Body of pancreas (tissue), 4 donors: ENCODE measurements at regions not wholly inside any gene's neighbourhood (a gene's known extent, or its start where the extent isn't known, plus 50 kb on each side); places are given as distances from the start of the nearest gene placed in this dataset.

Experiments used
- ATAC-seq: fragments of 150-250 bp; one replicate; pipeline ENCODE4 v1.9.1; 2016
- DNase-seq, 4 donors: peaks; one replicate each; pipeline ENCODE4 v3.0.0-alpha.2; 2019
- H3K27ac ChIP-seq, 4 donors: fragments of 200-600 bp; sonication (generic); 1 replicate in 3 of 4; 2 replicates in 1 of 4; pipeline versions ENCODE4 v1.5.1 to v1.6.1; 2016 to 2019; ENCODE audit warnings: mild to moderate bottlenecking in 1 of 4, mixed read lengths in 1 of 4, moderate library complexity in 1 of 4
- H3K27me3 ChIP-seq, 2 donors: fragments of 200-600 bp; sonication (generic); one replicate each; pipeline ENCODE4 v1.6.0; 2016; ENCODE audit warnings: mild to moderate bottlenecking in 1 of 2
- H3K36me3 ChIP-seq, 2 donors: fragments of 200-600 bp; sonication (generic); replicated peaks in 1 of 2; 2 replicates each; pipeline ENCODE4 v1.5.1; 2016; ENCODE audit warnings: low read depth in 2 of 2; ENCODE audit not compliant: insufficient read depth in 1 of 2
- H3K4me1 ChIP-seq: fragments of 200-600 bp; sonication (generic); one replicate; pipeline ENCODE4 v1.6.0; 2016
- H3K4me3 ChIP-seq, 2 donors: fragments of 200-600 bp; sonication (generic); 1 replicate in 1 of 2; 2 replicates in 1 of 2; pipeline ENCODE4 v1.5.1; 2016 to 2019
- H3K9me3 ChIP-seq, 3 donors: fragments of 200-600 bp; sonication (generic); 1 replicate in 2 of 3; 2 replicates in 1 of 3; pipeline ENCODE4 v1.5.1; 2016
- CTCF ChIP-seq, 7 experiments: fragments of 450-650 bp in 4 of 7; fragments of 200-600 bp in 3 of 7; sonication (generic) in 3 of 7; IDR thresholded peaks; one replicate each; pipeline ENCODE4 v1.5.1; 2016 to 2019; ENCODE audit warnings: antibody characterized with exemption in 7 of 7
- POLR2A ChIP-seq, 3 donors: fragments of 450-650 bp; IDR thresholded peaks; one replicate each; pipeline ENCODE4 v1.6.1; 2016; ENCODE audit warnings: antibody characterized with exemption in 3 of 3, mild to moderate bottlenecking in 2 of 3
- WGBS, 2 donors: methylation state at CpG; one replicate each; pipeline ENCODE4 v1.1.5; 2017; 5-methylcytosine and 5-hydroxymethylcytosine counted together
- intact Hi-C: fragments of 100-400 bp; cut with DNase I; formaldehyde crosslinking; loops from one replicate; pipeline ENCODE4 v1.15.1; 2023

GRCh38 chr10:10796061-10796773 lies 221.5 kb upstream of the CELF2 start:
- H3K27me3 ChIP-seq = no peaks in the 10 kb centered on the region
- H3K36me3 ChIP-seq = no peaks in the 10 kb centered on the region
- H3K4me3 ChIP-seq = no peak overlapping the region
- ATAC-seq = no peak
- H3K27ac ChIP-seq = no peak overlapping the region
- no peak for DNase-seq
- intact Hi-C loops = no loop called here
- 46 to 52% methylated on average over 8 of the region's 8 CpGs for WGBS, 2 donors
- TF ChIP-seq CTCF (IDR thresholded peaks at IDR 0.05) (no peak), POLR2A (IDR thresholded peaks at IDR 0.05) (no peak)
- H3K9me3 ChIP-seq = peaks cover 0 to 2% (median 0%) of the 10 kb centered on the region in 3 donors
- no peaks in the 10 kb centered on the region for H3K4me1 ChIP-seq

- Histone ChIP-seq H3K9me3 (peaks cover 0 to 8% (median 0%) of the 10 kb centered on the region in 3 donors), H3K27ac (no peak overlapping the region), H3K4me1 (no peaks in the 10 kb centered on the region), H3K4me3 (no peak overlapping the region), H3K36me3 (no peaks in the 10 kb centered on the region), H3K27me3 (no peaks in the 10 kb centered on the region)
- ATAC-seq (no peak), DNase-seq (no peak)
- 24 to 29% methylated on average over 6 of the region's 6 CpGs for WGBS, 2 donors
- intact Hi-C loops = no loop called here
- no peak for TF ChIP-seq POLR2A (IDR thresholded peaks at IDR 0.05)
- no peak for TF ChIP-seq CTCF (IDR thresholded peaks at IDR 0.05)
Measured at GRCh38 chr10:10796774-10797415, 220.8 kb upstream of the CELF2 start.

GRCh38 chr10:10797513-10797912 lies 220.2 kb upstream of the CELF2 start:
- Histone ChIP-seq H3K4me3 (no peak overlapping the region), H3K36me3 (no peaks in the 10 kb centered on the region), H3K27ac (no peak overlapping the region), H3K4me1 (no peaks in the 10 kb centered on the region), H3K9me3 (peaks cover 0 to 9% (median 0%) of the 10 kb centered on the region in 3 donors), H3K27me3 (no peaks in the 10 kb centered on the region)
- no peak for DNase-seq
- TF ChIP-seq POLR2A (IDR thresholded peaks at IDR 0.05) (no peak), CTCF (IDR thresholded peaks at IDR 0.05) (no peak)
- intact Hi-C loops = no loop called here
- 41 to 50% methylated on average over 8 of the region's 8 CpGs for WGBS, 2 donors
- no peak for ATAC-seq

- Histone ChIP-seq H3K27me3 (no peaks in the 10 kb centered on the region), H3K4me3 (no peak overlapping the region), H3K9me3 (peaks cover 0 to 9% (median 0%) of the 10 kb centered on the region in 3 donors), H3K27ac (peak overlapping the region in 1 of 4 donors; percentile 17), H3K4me1 (no peaks in the 10 kb centered on the region), H3K36me3 (no peaks in the 10 kb centered on the region)
- ATAC-seq (no peak), DNase-seq (no peak)
- TF ChIP-seq CTCF (IDR thresholded peaks at IDR 0.05) (no peak), POLR2A (IDR thresholded peaks at IDR 0.05) (no peak)
- intact Hi-C loops = no loop called here
- WGBS, 2 donors = 22 to 34% methylated on average over 20 of the region's 20 CpGs
Measured at GRCh38 chr10:10798102-10798863, 219.4 kb upstream of the CELF2 start.
